Endothelial cell of hepatic sinusoid (primary cell): ENCODE measurements at regions not wholly inside any gene's neighbourhood (a gene's known extent, or its start where the extent isn't known, plus 50 kb on each side); places are given as distances from the start of the nearest gene placed in this dataset.

Experiments used
- in situ Hi-C: cut with HindIII; loops from 2 replicates; pipeline ENCODE4 v1.10.0; 2017; ENCODE audit warnings: low sequenced_read_pairs

DNA sequence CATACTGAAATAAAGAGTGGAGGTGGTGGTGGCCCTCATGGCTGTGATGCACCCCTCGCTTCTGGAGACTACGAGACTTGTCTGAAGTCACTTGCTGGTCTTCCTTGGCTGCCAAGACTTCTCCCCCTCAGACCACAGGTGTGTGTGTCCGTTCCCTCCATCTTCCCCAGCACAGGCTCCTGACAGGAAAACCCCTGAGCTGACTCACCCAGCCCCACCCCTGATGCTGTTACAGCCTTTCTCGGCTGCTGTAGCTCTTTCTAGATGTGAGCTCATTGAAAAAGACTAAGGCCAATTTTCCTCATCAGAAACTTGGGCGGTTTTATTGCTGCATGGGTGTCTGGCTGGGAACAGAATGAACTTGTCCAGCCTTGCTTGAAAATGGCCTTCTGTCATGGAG lies 296.9 kb downstream of the TMEM114 start:
- in situ Hi-C loops, result no loop called here

GRCh38 chr16:8292271-8292670 lies 298.0 kb downstream of the TMEM114 start:
- in situ Hi-C loops, result no loop called here

DNA sequence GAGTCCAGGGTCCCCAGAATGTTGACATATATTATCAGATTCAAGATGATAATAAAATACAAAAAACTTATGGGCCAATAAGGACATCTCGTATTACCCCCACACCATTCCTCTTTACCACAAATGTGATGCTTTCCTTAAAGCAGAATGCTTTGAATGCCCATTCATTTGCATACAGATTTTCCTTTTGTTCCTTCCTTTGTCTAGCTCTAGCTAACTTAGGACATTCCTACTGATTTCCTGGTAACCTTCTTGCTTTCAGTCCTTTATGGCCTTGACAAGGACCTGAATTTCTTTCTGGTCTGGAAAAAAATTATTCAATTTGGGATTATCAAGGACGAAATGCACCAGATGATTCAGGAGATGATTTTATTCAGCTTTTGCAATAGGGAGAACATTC lies 304.0 kb downstream of the TMEM114 start:
- in situ Hi-C loops, result no loop called here

DNA sequence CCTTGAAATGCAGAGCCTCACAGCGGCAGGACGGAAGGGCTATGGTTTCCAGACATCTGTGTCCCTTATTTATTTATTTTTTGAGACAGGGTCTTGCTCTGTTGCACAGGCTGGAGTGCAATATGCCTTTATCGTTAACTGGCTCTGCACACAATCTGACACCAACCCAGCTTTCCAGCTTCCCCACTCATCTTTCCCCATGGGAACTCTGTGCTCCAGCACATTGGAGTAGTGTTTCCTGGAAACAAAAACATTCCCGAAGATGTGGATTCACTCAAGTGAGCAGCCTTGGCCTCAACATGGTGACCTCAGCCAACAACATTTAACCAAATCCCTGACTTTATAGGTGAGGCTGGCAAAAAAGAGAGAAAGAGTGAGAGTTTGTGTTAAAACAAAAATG lies 307.1 kb downstream of the TMEM114 start:
- in situ Hi-C loops, result no loop called here

DNA sequence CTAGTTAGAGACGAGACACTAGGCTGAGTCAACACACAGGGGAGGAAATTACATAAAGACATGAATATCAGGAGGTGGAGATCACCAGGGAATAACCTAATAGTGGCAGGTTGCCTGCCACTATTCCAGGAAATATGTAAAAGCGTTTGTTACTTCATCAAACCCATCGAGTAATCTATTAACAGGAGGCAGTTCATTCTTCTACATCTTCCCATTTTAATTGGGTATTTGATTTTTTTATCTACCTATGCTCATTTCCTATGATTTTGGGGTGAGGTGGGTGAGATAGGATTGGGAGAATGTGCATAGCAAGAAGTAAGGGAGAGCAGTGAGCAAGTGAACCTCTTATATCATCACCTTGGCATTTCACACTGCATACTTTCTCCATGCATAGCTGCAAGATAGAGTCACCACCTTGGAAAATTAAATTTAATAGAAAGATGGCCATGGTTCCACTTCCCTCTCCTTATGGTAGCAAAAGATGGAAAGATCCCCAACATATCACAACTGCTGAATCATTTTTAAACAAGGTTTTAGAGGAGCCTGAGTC lies 312.2 kb downstream of the TMEM114 start:
- in situ Hi-C loops, result no loop called here

DNA sequence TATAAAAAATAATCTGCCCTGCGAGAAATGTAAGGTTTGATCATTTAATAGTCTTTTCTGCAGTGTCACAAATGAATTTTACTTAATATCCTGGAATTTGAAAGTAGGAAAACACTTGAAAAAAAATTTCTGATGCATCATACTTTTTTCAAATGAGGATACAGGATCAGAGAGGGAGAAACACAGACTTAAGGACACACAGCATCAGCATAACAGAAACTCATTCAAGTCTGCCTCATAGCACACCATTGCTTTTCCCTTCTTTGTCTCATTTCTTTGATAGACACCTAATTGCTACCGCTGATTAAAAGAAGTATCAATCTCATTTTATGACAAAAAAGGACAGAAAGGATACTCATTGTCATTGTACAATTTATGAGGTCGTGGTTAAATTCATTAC lies 319.0 kb downstream of the TMEM114 start:
- in situ Hi-C loops, result no loop called here

- in situ Hi-C loops, result no loop called here
Observed at GRCh38 chr16:8262299-8262698, 328.0 kb downstream of the TMEM114 start.

DNA sequence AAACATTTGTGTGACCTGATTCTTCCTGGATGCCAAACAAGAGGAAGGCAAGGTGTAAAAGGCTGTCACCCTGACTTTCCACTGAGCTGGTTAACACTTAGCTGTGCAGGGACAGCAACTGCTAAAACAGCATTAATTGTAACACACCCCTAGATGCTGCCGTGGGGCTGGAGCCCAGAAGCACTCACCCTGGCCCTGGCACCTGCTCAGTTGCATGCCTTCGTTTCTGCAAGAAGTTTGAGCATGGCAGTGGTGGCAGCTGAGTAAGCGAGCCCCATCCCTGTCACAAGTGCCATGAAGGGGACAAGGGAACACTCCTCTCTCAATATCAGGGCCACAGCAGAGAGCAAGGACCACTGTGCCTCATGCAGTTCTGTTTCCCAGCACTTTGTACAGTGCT lies 330.2 kb downstream of the TMEM114 start:
- in situ Hi-C loops, result no loop called here

- in situ Hi-C loops, result no loop called here
Observed at GRCh38 chr16:8258523-8258922, 331.8 kb downstream of the TMEM114 start.

GRCh38 chr16:8257561-8257960 lies 332.8 kb downstream of the TMEM114 start:
- in situ Hi-C loops, result no loop called here

DNA sequence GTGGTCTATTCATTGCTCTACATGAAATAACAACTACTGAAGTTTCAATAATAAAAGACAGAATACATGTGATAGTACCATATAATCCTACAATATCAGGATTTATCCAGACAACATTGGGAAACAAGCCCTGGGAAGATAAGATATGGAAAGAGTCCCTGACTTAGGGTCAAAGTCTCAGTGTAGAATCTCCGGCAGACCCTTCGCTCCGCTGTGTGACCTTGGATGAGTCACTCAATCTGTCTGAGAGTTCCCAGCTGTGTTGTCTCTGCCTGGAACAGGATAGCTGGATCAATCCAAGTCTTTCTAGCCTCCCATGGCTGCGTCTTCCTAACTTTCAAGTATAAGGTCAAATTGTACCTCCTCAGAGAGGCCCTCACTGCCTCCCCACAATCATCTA lies 335.9 kb downstream of the TMEM114 start:
- in situ Hi-C loops, result no loop called here

DNA sequence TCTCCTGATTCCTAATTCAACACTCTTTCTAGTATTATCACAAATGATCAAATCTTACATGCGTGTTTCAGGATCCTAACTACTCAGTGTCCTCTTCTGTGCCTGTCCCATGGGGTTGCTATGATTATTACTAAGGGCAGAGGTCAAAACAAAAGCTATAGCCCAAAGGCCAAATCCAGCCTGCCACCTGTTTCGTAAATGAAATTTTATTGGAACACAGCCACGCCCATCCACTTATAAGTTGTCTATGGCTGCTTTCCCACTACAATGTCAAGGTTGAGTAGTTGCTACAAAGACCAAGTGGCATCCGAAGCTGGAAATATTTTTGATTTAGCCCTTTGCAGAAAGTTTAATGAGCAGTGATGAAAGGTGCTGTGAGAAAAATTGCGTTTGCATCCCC lies 336.6 kb downstream of the TMEM114 start:
- in situ Hi-C loops, result no loop called here

- in situ Hi-C loops, result no loop called here
Observed at GRCh38 chr16:8251727-8252126, 338.6 kb downstream of the TMEM114 start.

GRCh38 chr16:8251298-8251697 lies 339.0 kb downstream of the TMEM114 start:
- in situ Hi-C loops, result no loop called here

GRCh38 chr16:8247993-8248392 lies 342.3 kb downstream of the TMEM114 start:
- in situ Hi-C loops, result loop anchor here (5.0 kb wide), 1 partner anchor 71 kb away; no protein-coding TSS in a partner anchor

- in situ Hi-C loops, result no loop called here
Observed at GRCh38 chr16:8243981-8244380, 346.3 kb downstream of the TMEM114 start.

DNA sequence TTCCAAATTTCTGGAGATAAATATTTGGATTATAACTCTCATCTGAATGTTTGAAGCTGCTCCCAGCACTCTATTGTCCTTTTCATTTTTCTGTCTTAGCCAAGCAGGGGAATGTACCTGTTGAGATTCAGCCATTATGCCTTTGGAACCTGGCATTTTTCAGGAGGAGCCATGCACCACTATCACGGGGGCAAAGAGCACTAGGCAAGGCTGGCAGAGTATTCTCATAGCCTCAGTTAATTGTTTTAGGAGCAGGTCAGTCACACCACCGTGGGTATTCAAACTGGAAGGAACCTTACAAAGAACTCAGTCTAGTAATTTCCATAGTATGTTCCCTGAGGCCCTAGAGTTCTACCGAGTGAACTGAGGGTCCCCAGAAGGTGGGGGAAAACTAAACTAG lies 348.9 kb downstream of the TMEM114 start:
- in situ Hi-C loops, result no loop called here

GRCh38 chr16:8239443-8239842 lies 350.9 kb downstream of the TMEM114 start:
- in situ Hi-C loops, result no loop called here

GRCh38 chr16:8237452-8237851 lies 352.9 kb downstream of the TMEM114 start:
- in situ Hi-C loops, result no loop called here

GRCh38 chr16:8236816-8237215 lies 353.5 kb downstream of the TMEM114 start:
- in situ Hi-C loops, result no loop called here

DNA sequence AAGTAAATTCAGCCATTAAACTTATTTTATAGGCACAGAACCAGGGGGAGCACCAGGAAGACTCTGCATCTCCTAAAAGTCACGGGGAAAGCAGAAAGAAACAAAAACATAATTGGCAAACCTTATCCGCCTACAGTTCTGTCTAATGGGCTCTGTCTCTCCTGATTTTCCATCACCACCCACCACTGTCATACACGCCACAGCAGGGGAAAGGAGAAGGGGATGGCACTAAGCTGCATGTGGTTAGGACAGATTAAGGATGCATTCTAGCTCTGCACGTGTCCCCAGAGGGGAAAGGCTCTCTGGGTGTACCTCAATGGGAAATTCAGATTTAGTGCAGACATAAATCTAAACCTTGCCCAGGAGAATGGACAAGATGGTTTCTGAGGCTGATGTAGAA lies 359.8 kb downstream of the TMEM114 start:
- in situ Hi-C loops, result no loop called here

GRCh38 chr16:8229011-8229520 lies 361.2 kb downstream of the TMEM114 start:
- in situ Hi-C loops, result no loop called here

DNA sequence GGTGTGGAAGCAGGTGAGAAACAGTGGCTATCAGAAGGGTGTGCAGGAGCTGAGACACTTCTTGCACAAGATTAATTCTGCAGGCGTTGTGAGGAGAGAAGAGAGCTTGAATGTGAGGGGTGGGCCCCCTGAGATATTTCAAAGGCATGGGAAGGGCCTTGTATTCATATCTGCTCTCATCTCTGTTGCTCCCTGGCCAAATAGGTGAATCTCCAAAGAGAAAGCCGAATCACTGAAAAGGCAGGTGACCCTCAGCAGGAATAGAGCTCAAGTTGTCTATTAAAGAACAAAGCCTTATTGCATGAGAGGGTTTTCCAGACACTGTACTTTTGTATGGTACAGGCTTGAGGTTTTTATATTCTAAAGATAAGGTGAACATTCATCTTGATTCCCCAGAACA lies 373.1 kb downstream of the TMEM114 start:
- in situ Hi-C loops, result no loop called here
